ENCODE measurements at regions not wholly inside any gene's neighbourhood (a gene's known extent, or its start where the extent isn't known, plus 50 kb on each side); places are given as distances from the start of the nearest gene placed in this dataset.

- no peak for TF ChIP-seq EZH2phosphoT487 (IDR thresholded peaks at IDR 0.05; ENCODE audit: insufficient read depth, low read depth)
- no peak for TF ChIP-seq EZH2 (IDR thresholded peaks at IDR 0.05; ENCODE audit: insufficient read depth, poor library complexity, severe bottlenecking)
Measured at GRCh38 chr1:50343323-50343722, 79.9 kb downstream of the DMRTA2 start.

All from GM23248 (cell line).